Small intestine (tissue), 7 donors: ENCODE measurements at regions not wholly inside any gene's neighbourhood (a gene's known extent, or its start where the extent isn't known, plus 50 kb on each side); places are given as distances from the start of the nearest gene placed in this dataset.
A peak's percentile ranks its signal among the peaks of the same experiment; 100 is the strongest.

Experiments
- DNase-seq, 2 donors: peaks; one replicate each; pipeline versions ENCODE4 v3.0.0 to v3.0.0-alpha.2; 2013
- FAIRE-seq: peaks from 2 replicates; lab custom pipeline; 2012; peaks lifted over from hg19 to GRCh38; lab: Jason Lieb, UNC
- H3K27ac ChIP-seq, 3 donors: one replicate each; pipeline ENCODE4 v1.5.1; 2013; ENCODE audit warnings: low read length in 2 of 3, mild to moderate bottlenecking in 2 of 3, control low read depth in 1 of 3, inconsistent platforms in 1 of 3, low read depth in 1 of 3, moderate library complexity in 1 of 3
- H3K27me3 ChIP-seq, 3 donors: one replicate each; pipeline ENCODE4 v1.6.1; 2013; ENCODE audit warnings: low read length in 3 of 3, inconsistent platforms in 1 of 3; ENCODE audit not compliant: control insufficient read depth in 3 of 3, insufficient read depth in 3 of 3
- H3K36me3 ChIP-seq, 3 donors: one replicate each; pipeline ENCODE4 v1.6.1; 2013; ENCODE audit warnings: low read length in 3 of 3, inconsistent platforms in 1 of 3, low read depth in 1 of 3, mild to moderate bottlenecking in 1 of 3, moderate library complexity in 1 of 3; ENCODE audit not compliant: control insufficient read depth in 3 of 3, insufficient read depth in 2 of 3
- H3K4me1 ChIP-seq, 3 donors: one replicate each; pipeline ENCODE4 v1.6.1; 2013; ENCODE audit warnings: low read length in 2 of 3, inconsistent platforms in 1 of 3, low read depth in 1 of 3, mild to moderate bottlenecking in 1 of 3, moderate library complexity in 1 of 3; ENCODE audit not compliant: control insufficient read depth in 3 of 3, insufficient read depth in 2 of 3
- H3K4me3 ChIP-seq, 3 donors: one replicate each; pipeline ENCODE4 v1.5.1; 2013; ENCODE audit warnings: low read length in 3 of 3, control low read depth in 1 of 3, inconsistent platforms in 1 of 3, low read depth in 1 of 3, mild to moderate bottlenecking in 1 of 3, moderate library complexity in 1 of 3
- H3K9me3 ChIP-seq, 2 donors: one replicate each; pipeline ENCODE4 v1.6.1; 2013; ENCODE audit warnings: low read depth in 1 of 2, low read length in 1 of 2; ENCODE audit not compliant: control insufficient read depth in 2 of 2, insufficient read depth in 1 of 2
- WGBS, 3 donors: extraction: QIAGEN DNeasy Blood & Tissue Kit; methylation state at CpG; one replicate each; pipeline ENCODE4 v1.1.7; 2013; 5-methylcytosine and 5-hydroxymethylcytosine counted together
- donor health status: healthy with polysubstance abuse.
- donor health status: control.
- donor health status: control.
- donor health status: Bipolar disorder and iron deficiency.
- donor health status: healthy.

GRCh38 chr12:92027701-92028440 lies 117.8 kb downstream of the BTG1 start:
- peak; percentile 10 for FAIRE-seq
- H3K4me1 ChIP-seq = peaks cover 0 to 2% (median under 1%) of the 10 kb centered on the region in 3 donors
- H3K27me3 ChIP-seq = no peaks in the 10 kb centered on the region
- no peaks in the 10 kb centered on the region for H3K9me3 ChIP-seq
- no peaks in the 10 kb centered on the region for H3K36me3 ChIP-seq
- H3K4me3 ChIP-seq = no peak overlapping the region
- no peak for DNase-seq
- WGBS, 3 donors = 74 to 82% (median 81%) methylated on average over 4 of the region's 4 CpGs
- no peak overlapping the region for H3K27ac ChIP-seq

GRCh38 chr12:92027243-92027642 lies 118.4 kb downstream of the BTG1 start:
- DNase-seq (no peak), FAIRE-seq (no peak)
- Histone ChIP-seq H3K36me3 (no peaks in the 10 kb centered on the region), H3K9me3 (no peaks in the 10 kb centered on the region), H3K4me1 (no peaks in the 10 kb centered on the region), H3K27ac (no peak overlapping the region), H3K27me3 (no peaks in the 10 kb centered on the region), H3K4me3 (no peak overlapping the region)
- WGBS, 3 donors = 80 to 83% (median 81%) methylated on average over 2 of the region's 2 CpGs

GRCh38 chr12:92025462-92026207 lies 120.0 kb downstream of the BTG1 start:
- H3K4me3 ChIP-seq = no peak overlapping the region
- no peaks in the 10 kb centered on the region for H3K36me3 ChIP-seq
- DNase-seq = no peak
- no peak overlapping the region for H3K27ac ChIP-seq
- 91 to 93% (median 92%) methylated on average over 4 of the region's 4 CpGs for WGBS, 3 donors
- H3K9me3 ChIP-seq = no peaks in the 10 kb centered on the region
- no peaks in the 10 kb centered on the region for H3K4me1 ChIP-seq
- no peak for FAIRE-seq
- H3K27me3 ChIP-seq = no peaks in the 10 kb centered on the region

- FAIRE-seq (peak; percentile 44), DNase-seq (no peak)
- 86 to 94% (median 92%) methylated on average over 1 of the region's 1 CpG for WGBS, 3 donors
- H3K27ac ChIP-seq = no peak overlapping the region
- no peak overlapping the region for H3K4me3 ChIP-seq
- H3K36me3 ChIP-seq = no peaks in the 10 kb centered on the region
- no peaks in the 10 kb centered on the region for H3K4me1 ChIP-seq
- H3K27me3 ChIP-seq = no peaks in the 10 kb centered on the region
- H3K9me3 ChIP-seq = no peaks in the 10 kb centered on the region
Measured at GRCh38 chr12:92022093-92022492, 123.6 kb downstream of the BTG1 start.

- WGBS, 3 donors = 71 to 92% (median 77%) methylated on average over 1 of the region's 1 CpG
Measured at GRCh38 chr12:92021666-92022035, 124.0 kb downstream of the BTG1 start.

GRCh38 chr12:92020983-92021665 lies 124.5 kb downstream of the BTG1 start:
- Histone ChIP-seq H3K4me1 (no peaks in the 10 kb centered on the region), H3K27me3 (no peaks in the 10 kb centered on the region), H3K27ac (no peak overlapping the region), H3K4me3 (no peak overlapping the region), H3K36me3 (no peaks in the 10 kb centered on the region), H3K9me3 (no peaks in the 10 kb centered on the region)
- DNase-seq (no peak), FAIRE-seq (no peak)
- 40 to 58% (median 47%) methylated on average over 6 of the region's 6 CpGs for WGBS, 3 donors

More at GRCh38 chr12:92021666-92022035, 124.0 kb downstream of the BTG1 start:
- no peaks in the 10 kb centered on the region for H3K4me1 ChIP-seq
- no peak overlapping the region for H3K4me3 ChIP-seq
- H3K27me3 ChIP-seq = no peaks in the 10 kb centered on the region
- DNase-seq (no peak), FAIRE-seq (no peak)
- no peak overlapping the region for H3K27ac ChIP-seq
- no peaks in the 10 kb centered on the region for H3K9me3 ChIP-seq
- no peaks in the 10 kb centered on the region for H3K36me3 ChIP-seq

GRCh38 chr12:92019491-92020277 lies 126.0 kb downstream of the BTG1 start:
- Histone ChIP-seq H3K27me3 (no peaks in the 10 kb centered on the region), H3K4me1 (no peaks in the 10 kb centered on the region), H3K4me3 (no peak overlapping the region), H3K9me3 (no peaks in the 10 kb centered on the region), H3K36me3 (no peaks in the 10 kb centered on the region), H3K27ac (no peak overlapping the region)
- DNase-seq (no peak), FAIRE-seq (no peak)
- WGBS, 3 donors = 79 to 92% (median 91%) methylated on average over 3 of the region's 3 CpGs

- no peak for DNase-seq
- Histone ChIP-seq H3K36me3 (no peaks in the 10 kb centered on the region), H3K27me3 (no peaks in the 10 kb centered on the region), H3K4me3 (no peak overlapping the region), H3K27ac (no peak overlapping the region), H3K4me1 (peaks cover 0 to 14% (median 6%) of the 10 kb centered on the region in 3 donors), H3K9me3 (no peaks in the 10 kb centered on the region)
- FAIRE-seq = no peak
- 87 to 100% (median 96%) methylated on average over 1 of the region's 1 CpG for whole genome bisulfite sequencing, 3 donors
Measured at GRCh38 chr12:92012691-92013090, 133.0 kb downstream of the BTG1 start.
